ENCODE measurements at regions not wholly inside any gene's neighbourhood (a gene's known extent, or its start where the extent isn't known, plus 50 kb on each side); places are given as distances from the start of the nearest gene placed in this dataset.

DNA sequence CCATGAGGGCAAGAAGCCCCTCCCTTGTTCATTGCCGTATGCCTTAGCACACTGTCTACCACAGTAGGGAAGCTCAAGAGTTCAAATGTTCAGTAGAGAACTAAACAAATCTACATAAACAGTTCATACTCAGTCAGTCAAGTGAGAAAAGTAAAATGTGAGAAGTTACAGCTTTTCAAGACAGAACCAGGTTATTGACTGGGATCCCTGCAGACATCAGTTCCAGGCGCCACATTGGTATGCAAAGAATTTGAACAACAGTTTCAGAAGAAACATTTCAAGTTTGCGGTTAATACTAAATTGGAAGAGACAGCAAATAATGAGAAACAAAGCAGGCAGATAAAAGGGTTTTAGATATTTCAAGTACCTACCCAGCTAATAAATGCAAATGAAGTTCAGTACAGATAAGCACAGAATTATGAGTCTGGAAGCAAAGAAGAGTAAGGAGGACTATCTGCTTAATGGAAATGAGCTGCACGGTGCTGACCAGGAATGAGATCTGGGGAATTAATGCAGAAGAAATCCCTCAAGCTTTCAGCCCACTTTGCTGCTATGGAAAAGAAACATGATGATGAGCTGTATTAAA lies 246.2 kb downstream of the HACE1 start:
- H3K4ac ChIP-seq (replicated peaks; ENCODE audit: insufficient read length, low read depth, low read length): no peak overlapping the region
- H3K27me3 ChIP-seq (replicated peaks in 1 of 4; ENCODE audit: control insufficient read depth in 3 of 4, extremely low read depth in 1 of 4, insufficient read depth in 3 of 4, low read length in 3 of 4): no peaks in the 10 kb centered on the region
- ChIA-PET CTCF (ENCODE audit: partially characterized antibody) (interaction anchor here (1.5 kb wide), 1 partner anchor 9 kb away, joined by 6 read pairs; no protein-coding TSS in a partner anchor), POLR2A (ENCODE audit: partially characterized antibody) (no interaction called here)
- H4K91ac ChIP-seq (replicated peaks; ENCODE audit: insufficient read length, low read length): no peak overlapping the region
- no peaks in the 10 kb centered on the region for H3K9me3 ChIP-seq (ENCODE audit: insufficient read depth in 2 of 2, low read depth in 1 of 2, low read length in 1 of 2)
- no peaks in the 10 kb centered on the region for H3K36me3 ChIP-seq (ENCODE audit: control insufficient read depth in 2 of 4, insufficient read depth in 4 of 4, low read length in 3 of 4)
- no peak overlapping the region for H3K9ac ChIP-seq (replicated peaks in 1 of 4; ENCODE audit: extremely low read depth in 1 of 4, low read depth in 3 of 4, low read length in 3 of 4)
- no peak overlapping the region for H2BK20ac ChIP-seq (ENCODE audit: low read length)
- no peak overlapping the region for H2BK5ac ChIP-seq (ENCODE audit: low read depth, low read length)
- no peaks in the 10 kb centered on the region for H3K23me2 ChIP-seq (ENCODE audit: low read depth, low read length)
- H3K56ac ChIP-seq (replicated peaks; ENCODE audit: insufficient read length, low read depth, low read length): no peak overlapping the region
- H3K23ac ChIP-seq (ENCODE audit: insufficient read length): no peak overlapping the region
- H4K8ac ChIP-seq (ENCODE audit: extremely low read depth, insufficient read depth, low read length): no peak overlapping the region
- H3K4me3 ChIP-seq (ENCODE audit: extremely low read depth in 1 of 4, insufficient read depth in 2 of 4, low read depth in 3 of 4, low read length in 4 of 4): no peak overlapping the region
- no peak overlapping the region for H3K18ac ChIP-seq (ENCODE audit: extremely low read depth, low read length)
- H3K79me1 ChIP-seq (ENCODE audit: low read depth, low read length): no peaks in the 10 kb centered on the region
- H3K27ac ChIP-seq (ENCODE audit: low read depth, low read length): no peak overlapping the region
- peak; percentile 69 for FAIRE-seq
- H2AFZ ChIP-seq (ENCODE audit: low read length): no peak overlapping the region
- no peak overlapping the region for H2BK15ac ChIP-seq (ENCODE audit: low read length)
- H2BK12ac ChIP-seq (ENCODE audit: low read depth, low read length): no peak overlapping the region
- 84% methylated on average over 4 of the region's 4 CpGs; no CpG with 5 or more reads in 1 of the 2 experiments for WGBS, 2 experiments (ENCODE audit: extremely low coverage in 1 of 2, insufficient coverage in 1 of 2, insufficient read length in 1 of 2, insufficient replicate concordance in 2 of 2, low coverage in 1 of 2, low lambda C conversion rate in 2 of 2, missing lambda C conversion rate in 1 of 2)
- H4K5ac ChIP-seq (ENCODE audit: insufficient read length, low read depth, low read length): no peak overlapping the region
- H3K14ac ChIP-seq (ENCODE audit: insufficient read length): no peak overlapping the region
- no peak for DNase-seq (ENCODE audit: low read depth in 1 of 2, low spot score in 2 of 2)
- no peak overlapping the region for H2BK120ac ChIP-seq (replicated peaks; ENCODE audit: low read depth, low read length)
- H4K20me1 ChIP-seq (replicated peaks in 1 of 2; ENCODE audit: control insufficient read depth in 1 of 2, insufficient read depth in 2 of 2, low read length in 2 of 2): no peaks in the 10 kb centered on the region
- TF ChIP-seq KDM4A (IDR thresholded peaks at IDR 0.05; ENCODE audit: low read depth, low read length, severe bottlenecking) (no peak), TEAD4 (IDR thresholded peaks at IDR 0.05; ENCODE audit: low read depth, low read length) (peak; percentile 35; the same call in 1 of the 2 replicates)
- H3K4me2 ChIP-seq (ENCODE audit: insufficient read depth in 1 of 2, low read depth in 2 of 2, low read length in 2 of 2): no peak overlapping the region
- H2AK5ac ChIP-seq (ENCODE audit: low read depth, low read length): no peak overlapping the region
- H3K79me2 ChIP-seq (ENCODE audit: control insufficient read depth in 1 of 2, insufficient read depth in 2 of 2, low read length in 2 of 2): no peaks in the 10 kb centered on the region
- H3K4me1 ChIP-seq (replicated peaks in 1 of 4; ENCODE audit: control insufficient read depth in 3 of 4, insufficient read depth in 4 of 4, low read length in 3 of 4): 0 out of 7 replicates have a peak, but pooled peaks cover 0 to 2% (median 0%) of the 10 kb centered on the region in 4 experiments

Measured in H1 (cell line).